ENCODE measurements at regions not wholly inside any gene's neighbourhood (a gene's known extent, or its start where the extent isn't known, plus 50 kb on each side); places are given as distances from the start of the nearest gene placed in this dataset.

GRCh38 chr3:115448851-115449250, 174.5 kb upstream of the GAP43 start:
- DNase-seq: no peak
- Mint-ChIP-seq H3K4me3 (no peak overlapping the region), H3K27ac (no peak overlapping the region), H3K9me3 (no peaks in the 10 kb centered on the region), H3K27me3 (peaks cover 3% of the 10 kb centered on the region), H3K36me3 (ENCODE audit: low read depth) (no peaks in the 10 kb centered on the region), H3K4me1 (ENCODE audit: low read depth) (no peaks in the 10 kb centered on the region)
- TF ChIP-seq, protein P1, sequence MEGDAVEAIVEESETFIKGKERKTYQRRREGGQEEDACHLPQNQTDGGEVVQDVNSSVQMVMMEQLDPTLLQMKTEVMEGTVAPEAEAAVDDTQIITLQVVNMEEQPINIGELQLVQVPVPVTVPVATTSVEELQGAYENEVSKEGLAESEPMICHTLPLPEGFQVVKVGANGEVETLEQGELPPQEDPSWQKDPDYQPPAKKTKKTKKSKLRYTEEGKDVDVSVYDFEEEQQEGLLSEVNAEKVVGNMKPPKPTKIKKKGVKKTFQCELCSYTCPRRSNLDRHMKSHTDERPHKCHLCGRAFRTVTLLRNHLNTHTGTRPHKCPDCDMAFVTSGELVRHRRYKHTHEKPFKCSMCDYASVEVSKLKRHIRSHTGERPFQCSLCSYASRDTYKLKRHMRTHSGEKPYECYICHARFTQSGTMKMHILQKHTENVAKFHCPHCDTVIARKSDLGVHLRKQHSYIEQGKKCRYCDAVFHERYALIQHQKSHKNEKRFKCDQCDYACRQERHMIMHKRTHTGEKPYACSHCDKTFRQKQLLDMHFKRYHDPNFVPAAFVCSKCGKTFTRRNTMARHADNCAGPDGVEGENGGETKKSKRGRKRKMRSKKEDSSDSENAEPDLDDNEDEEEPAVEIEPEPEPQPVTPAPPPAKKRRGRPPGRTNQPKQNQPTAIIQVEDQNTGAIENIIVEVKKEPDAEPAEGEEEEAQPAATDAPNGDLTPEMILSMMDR (IDR thresholded peaks at IDR 0.05): no peak
- ATAC-seq: no peak
- ChIA-PET CTCF (no interaction called here), POLR2A (no interaction called here)
- intact Hi-C loops (cut with micrococcal nuclease): no loop called here

DNA sequence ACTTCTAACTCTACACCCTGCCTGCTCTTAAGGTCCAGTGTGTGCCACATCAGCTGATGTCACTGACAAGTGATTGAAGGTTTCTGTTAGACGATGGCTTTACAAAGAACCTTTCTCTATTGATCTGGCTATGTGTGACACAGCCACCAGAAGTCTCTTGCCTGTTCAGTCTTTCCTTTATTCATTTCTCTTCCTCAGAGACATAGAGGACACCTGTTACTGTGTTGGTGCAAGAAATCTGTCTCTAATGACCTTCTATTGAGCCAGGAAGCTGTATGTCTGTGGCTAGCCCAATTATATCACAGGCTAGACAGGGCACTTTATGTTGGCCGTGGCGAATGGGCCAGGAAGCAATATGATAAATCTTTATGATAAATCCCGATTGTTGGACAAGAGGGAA, 173.3 kb upstream of the GAP43 start:
- H3K36me3 Mint-ChIP-seq (ENCODE audit: low read depth): no peaks in the 10 kb centered on the region
- DNase-seq: no peak
- POLR2A ChIA-PET: no interaction called here
- TF ChIP-seq, protein P1 (IDR thresholded peaks at IDR 0.05): no peak
- no peaks in the 10 kb centered on the region for H3K4me1 Mint-ChIP-seq (ENCODE audit: low read depth)
- H3K27ac Mint-ChIP-seq: no peak overlapping the region
- no peak for ATAC-seq
- CTCF ChIA-PET: no interaction called here
- intact Hi-C loops (cut with micrococcal nuclease): no loop called here
- H3K4me3 Mint-ChIP-seq: no peak overlapping the region
- peaks cover 3% of the 10 kb centered on the region for H3K27me3 Mint-ChIP-seq
- H3K9me3 Mint-ChIP-seq: no peaks in the 10 kb centered on the region

GRCh38 chr3:115464036-115464435, 159.3 kb upstream of the GAP43 start:
- Mint-ChIP-seq H3K4me1 (ENCODE audit: low read depth) (no peaks in the 10 kb centered on the region), H3K4me3 (no peak overlapping the region), H3K27ac (no peak overlapping the region), H3K27me3 (peaks cover 4% of the 10 kb centered on the region), H3K36me3 (ENCODE audit: low read depth) (no peaks in the 10 kb centered on the region), H3K9me3 (no peaks in the 10 kb centered on the region)
- DNase-seq: no peak
- ATAC-seq: no peak
- intact Hi-C loops (cut with micrococcal nuclease): no loop called here
- TF ChIP-seq, protein P1 (IDR thresholded peaks at IDR 0.05): no peak
- POLR2A ChIA-PET: no interaction called here
- CTCF ChIA-PET: no interaction called here

- Mint-ChIP-seq H3K4me3 (no peak overlapping the region), H3K4me1 (ENCODE audit: low read depth) (no peaks in the 10 kb centered on the region), H3K27ac (no peak overlapping the region), H3K27me3 (peaks cover 11% of the 10 kb centered on the region), H3K36me3 (ENCODE audit: low read depth) (no peaks in the 10 kb centered on the region), H3K9me3 (no peaks in the 10 kb centered on the region)
- no peak for DNase-seq
- TF ChIP-seq, protein P1 (IDR thresholded peaks at IDR 0.05): no peak
- ChIA-PET POLR2A (no interaction called here), CTCF (interaction anchor here (0.7 kb wide), 1 partner anchor 378 kb away, joined by 4 read pairs; no protein-coding TSS in a partner anchor)
- ATAC-seq: peak; percentile 60
- intact Hi-C loops (cut with micrococcal nuclease): no loop called here
These were observed 153.7 kb upstream of the GAP43 start for GRCh38 chr3:115469649-115470048.

DNA sequence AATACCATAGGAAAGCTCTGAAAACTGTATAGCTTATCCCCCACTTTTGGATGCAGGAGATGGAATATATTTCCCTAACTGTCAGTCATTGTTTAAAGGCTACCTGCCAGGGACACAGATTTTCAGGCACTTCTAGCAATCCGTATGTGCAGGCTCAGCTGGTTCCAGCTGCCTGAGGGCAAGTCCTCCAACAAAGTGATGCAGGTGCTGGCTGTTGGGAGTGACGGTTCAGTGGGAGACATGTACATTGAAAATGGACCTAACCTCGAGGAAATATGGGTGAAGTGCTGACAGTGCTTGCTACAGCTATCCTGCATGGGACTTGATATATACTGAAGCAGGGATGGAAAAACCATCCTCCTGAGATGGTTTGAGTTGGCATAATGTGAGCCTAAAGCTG, 153.1 kb upstream of the GAP43 start:
- H3K9me3 Mint-ChIP-seq: no peaks in the 10 kb centered on the region
- H3K4me3 Mint-ChIP-seq: no peak overlapping the region
- TF ChIP-seq, protein P1 (IDR thresholded peaks at IDR 0.05): no peak
- H3K27ac Mint-ChIP-seq: no peak overlapping the region
- no peaks in the 10 kb centered on the region for H3K36me3 Mint-ChIP-seq (ENCODE audit: low read depth)
- CTCF ChIA-PET: interaction anchor here (0.7 to 1.0 kb wide), 2 partner anchors 17 to 379 kb away, joined by 3 to 4 read pairs; no protein-coding TSS in a partner anchor
- no peak for DNase-seq
- intact Hi-C loops (cut with micrococcal nuclease): no loop called here
- ATAC-seq: no peak
- H3K4me1 Mint-ChIP-seq (ENCODE audit: low read depth): no peaks in the 10 kb centered on the region
- POLR2A ChIA-PET: no interaction called here
- peaks cover 11% of the 10 kb centered on the region for H3K27me3 Mint-ChIP-seq
